OCI-LY7 (cell line): ENCODE measurements at regions not wholly inside any gene's neighbourhood (a gene's known extent, or its start where the extent isn't known, plus 50 kb on each side); places are given as distances from the start of the nearest gene placed in this dataset.

Experiments used
- BruUV-seq: library from RNA; stranded (reverse); fragments of 400-500 nt; replicated peaks from 2 replicates; lab custom pipeline; 2021; lab: Mats Ljungman, UMichigan
- CTCF ChIA-PET: fragments of 300-600 bp; sonication (Branson Sonifier 250); formaldehyde crosslinking; loops from one replicate; lab custom pipeline; 2022; ENCODE audit warnings: antibody characterized with exemption; ENCODE audit not compliant: unreplicated experiment; lab: Charles Lee
- POLR2A ChIA-PET: fragments of 300-600 bp; sonication (Branson Sonifier 250); formaldehyde crosslinking; loops from one replicate; lab custom pipeline; 2022; ENCODE audit warnings: antibody characterized with exemption; lab: Charles Lee
- DNase-seq: peaks from one replicate; pipeline ENCODE4 v3.0.0-alpha.2; 2015; ENCODE audit warnings: low spot score
- H2AFZ ChIP-seq: fragments of 200-600 bp; sonication (generic), shearing (Covaris generic); 2 replicates; pipeline ENCODE4 v1.6.1; 2014; ENCODE audit warnings: mild to moderate bottlenecking, antibody characterized with exemption, low read length, moderate library complexity
- H3K27ac ChIP-seq: fragments of 200-600 bp; sonication (generic); 2 replicates; pipeline ENCODE4 v1.5.1; 2014; ENCODE audit warnings: mixed run types, low read depth, mild to moderate bottlenecking, moderate library complexity, low read length, inconsistent platforms; ENCODE audit not compliant: poor library complexity, severe bottlenecking
- H3K36me3 ChIP-seq: fragments of 200-600 bp; sonication (generic); 2 replicates; pipeline ENCODE4 v1.6.1; 2014; ENCODE audit warnings: mild to moderate bottlenecking, antibody characterized with exemption, low read length, moderate library complexity, mixed read lengths; ENCODE audit not compliant: insufficient read depth
- H3K4me1 ChIP-seq: fragments of 200-600 bp; sonication (generic); 2 replicates; pipeline ENCODE4 v1.5.1; 2014; ENCODE audit warnings: mild to moderate bottlenecking, low read length; ENCODE audit not compliant: insufficient read depth, poor library complexity, severe bottlenecking
- H3K4me2 ChIP-seq: fragments of 200-600 bp; sonication (generic); 2 replicates; pipeline ENCODE4 v1.6.1; 2014; ENCODE audit warnings: mild to moderate bottlenecking, low read length
- H3K4me3 ChIP-seq: fragments of 200-600 bp; sonication (generic); 2 replicates; pipeline ENCODE4 v1.5.1; 2014; ENCODE audit warnings: mild to moderate bottlenecking, low read depth, low read length; ENCODE audit not compliant: poor library complexity, severe bottlenecking
- H3K79me2 ChIP-seq: fragments of 200-600 bp; sonication (generic); 2 replicates; pipeline ENCODE4 v1.6.1; 2016; ENCODE audit warnings: low read depth, mild to moderate bottlenecking, low read length, moderate library complexity, mixed read lengths; ENCODE audit not compliant: insufficient read depth
- H3K9me2 ChIP-seq: fragments of 200-600 bp; sonication (generic); 2 replicates; pipeline ENCODE4 v1.6.1; 2016; ENCODE audit warnings: mild to moderate bottlenecking, low read length, mixed read lengths; ENCODE audit not compliant: insufficient read depth
- H3K9me3 ChIP-seq: fragments of 200-600 bp; sonication (generic); 2 replicates; pipeline ENCODE4 v1.6.1; 2014; ENCODE audit warnings: mild to moderate bottlenecking, mixed run types, low read length, mixed read lengths
- H4K20me1 ChIP-seq: fragments of 200-600 bp; sonication (generic); 2 replicates; pipeline ENCODE4 v1.6.1; 2014; ENCODE audit warnings: mild to moderate bottlenecking, antibody characterized with exemption, low read length, moderate library complexity, mixed read lengths; ENCODE audit not compliant: insufficient read depth
- CTCF ChIP-seq: fragments of 200-600 bp; sonication (generic); conservative IDR thresholded peaks from 2 replicates; pipeline ENCODE4 v1.5.1; 2014; ENCODE audit warnings: mild to moderate bottlenecking, antibody characterized with exemption, low read length, moderate library complexity, mixed read lengths
- EZH2phosphoT487 ChIP-seq: fragments of 200-600 bp; sonication (generic); IDR thresholded peaks from 2 replicates; pipeline ENCODE4 v1.6.1; 2018; ENCODE audit warnings: low read depth, borderline replicate concordance, mild to moderate bottlenecking, mixed run types, antibody characterized with exemption, low read length, moderate library complexity, mixed read lengths
- intact Hi-C: fragments of 100-400 bp; cut with micrococcal nuclease; formaldehyde crosslinking; loops from one replicate; pipeline ENCODE4 v1.10.0; 2022; ENCODE audit not compliant: unreplicated experiment

- no TSS peak for BruUV-seq
- Histone ChIP-seq H3K36me3 (no peaks in the 10 kb centered on the region), H3K4me1 (no peaks in the 10 kb centered on the region), H3K79me2 (no peaks in the 10 kb centered on the region), H3K9me3 (no peaks in the 10 kb centered on the region), H3K4me2 (no peak overlapping the region), H2AFZ (no peak overlapping the region), H3K4me3 (no peak overlapping the region), H3K27ac (no peak overlapping the region), H4K20me1 (no peaks in the 10 kb centered on the region), H3K9me2 (no peaks in the 10 kb centered on the region)
- ChIA-PET CTCF (no interaction called here), POLR2A (no interaction called here)
- TF ChIP-seq CTCF (no peak), EZH2phosphoT487 (no peak)
- no peak for DNase-seq
- intact Hi-C loops: no loop called here
Observed at GRCh38 chr5:96195123-96195522, 233.5 kb upstream of the ELL2 start.

GRCh38 chr5:96194593-96194992, 232.9 kb upstream of the ELL2 start:
- no peaks in the 10 kb centered on the region for H4K20me1 ChIP-seq
- no peaks in the 10 kb centered on the region for H3K4me1 ChIP-seq
- ChIA-PET CTCF (no interaction called here), POLR2A (no interaction called here)
- H3K36me3 ChIP-seq: no peaks in the 10 kb centered on the region
- intact Hi-C loops: no loop called here
- DNase-seq: no peak
- no TSS peak for BruUV-seq
- no peaks in the 10 kb centered on the region for H3K9me2 ChIP-seq
- no peaks in the 10 kb centered on the region for H3K79me2 ChIP-seq
- TF ChIP-seq CTCF: no peak
- no peak for TF ChIP-seq EZH2phosphoT487
- H3K4me2 ChIP-seq: no peak overlapping the region
- no peak overlapping the region for H3K4me3 ChIP-seq
- no peak overlapping the region for H2AFZ ChIP-seq
- H3K27ac ChIP-seq: no peak overlapping the region
- H3K9me3 ChIP-seq: no peaks in the 10 kb centered on the region

GRCh38 chr5:96193946-96194345, 232.3 kb upstream of the ELL2 start:
- TF ChIP-seq CTCF: no peak
- no peak for TF ChIP-seq EZH2phosphoT487
- H3K9me3 ChIP-seq: no peaks in the 10 kb centered on the region
- no peaks in the 10 kb centered on the region for H3K36me3 ChIP-seq
- no peaks in the 10 kb centered on the region for H3K4me1 ChIP-seq
- H3K4me3 ChIP-seq: no peak overlapping the region
- intact Hi-C loops: no loop called here
- H3K9me2 ChIP-seq: no peaks in the 10 kb centered on the region
- H2AFZ ChIP-seq: no peak overlapping the region
- BruUV-seq: no TSS peak
- H3K79me2 ChIP-seq: no peaks in the 10 kb centered on the region
- ChIA-PET POLR2A (no interaction called here), CTCF (no interaction called here)
- H4K20me1 ChIP-seq: no peaks in the 10 kb centered on the region
- H3K27ac ChIP-seq: no peak overlapping the region
- no peak for DNase-seq
- no peak overlapping the region for H3K4me2 ChIP-seq
